Liver (tissue), 7 donors: ENCODE measurements at regions not wholly inside any gene's neighbourhood (a gene's known extent, or its start where the extent isn't known, plus 50 kb on each side); places are given as distances from the start of the nearest gene placed in this dataset.

Experiments used
- DNase-seq: peaks from one replicate; pipeline ENCODE4 v3.0.0-alpha.2; 2017; ENCODE audit warnings: low spot score
- H3K27ac ChIP-seq, 2 donors: one replicate each; pipeline ENCODE4 v1.7.0; 2013; ENCODE audit warnings: inconsistent platforms in 2 of 2, low read length in 2 of 2, control low read depth in 1 of 2, low read depth in 1 of 2, mild to moderate bottlenecking in 1 of 2
- H3K27me3 ChIP-seq, 4 donors: one replicate each; pipeline versions ENCODE4 v1.6.1 to v1.7.0; 2013; ENCODE audit warnings: low read length in 3 of 4, inconsistent platforms in 1 of 4, mild to moderate bottlenecking in 1 of 4, moderate library complexity in 1 of 4; ENCODE audit not compliant: control insufficient read depth in 4 of 4, insufficient read depth in 4 of 4
- H3K36me3 ChIP-seq, 4 donors: one replicate each; pipeline versions ENCODE4 v1.6.1 to v1.7.0; 2013; ENCODE audit warnings: low read length in 3 of 4, mild to moderate bottlenecking in 3 of 4, low read depth in 1 of 4, moderate library complexity in 1 of 4; ENCODE audit not compliant: control insufficient read depth in 4 of 4, insufficient read depth in 3 of 4
- H3K4me1 ChIP-seq, 4 donors: one replicate each; pipeline versions ENCODE4 v1.6.1 to v1.7.0; 2013; ENCODE audit warnings: low read length in 3 of 4, mild to moderate bottlenecking in 3 of 4, moderate library complexity in 1 of 4; ENCODE audit not compliant: control insufficient read depth in 4 of 4, insufficient read depth in 4 of 4
- H3K4me3 ChIP-seq, 3 donors: one replicate each; pipeline versions ENCODE4 v1.6.1 to v1.7.0; 2013; ENCODE audit warnings: low read length in 3 of 3, control low read depth in 1 of 3, low read depth in 1 of 3, mild to moderate bottlenecking in 1 of 3
- H3K9ac ChIP-seq, 2 donors: one replicate each; pipeline ENCODE4 v1.7.0; 2013; ENCODE audit warnings: low read length in 2 of 2, mild to moderate bottlenecking in 2 of 2, moderate library complexity in 2 of 2, control low read depth in 1 of 2, low read depth in 1 of 2
- H3K9me3 ChIP-seq, 4 donors: one replicate each; pipeline versions ENCODE4 v1.6.1 to v1.7.0; 2013; ENCODE audit warnings: low read length in 3 of 4; ENCODE audit not compliant: control insufficient read depth in 4 of 4
- EGR1 ChIP-seq, 2 donors: IDR thresholded peaks; 2 replicates each; pipeline ENCODE4 v1.6.1; 2016 to 2018; ENCODE audit warnings: antibody characterized with exemption in 2 of 2, low read depth in 2 of 2
- FOXA1 ChIP-seq: IDR thresholded peaks from 2 replicates; pipeline ENCODE4 v1.6.1; 2016; ENCODE audit warnings: antibody characterized with exemption
- FOXA2 ChIP-seq: IDR thresholded peaks from 2 replicates; pipeline ENCODE4 v1.6.1; 2016; ENCODE audit warnings: antibody characterized with exemption
- GABPA ChIP-seq, 2 donors: IDR thresholded peaks in 1 of 2; conservative IDR thresholded peaks in 1 of 2; 2 replicates each; pipeline ENCODE4 v1.6.1; 2016; ENCODE audit warnings: antibody characterized with exemption in 2 of 2, mild to moderate bottlenecking in 1 of 2, moderate library complexity in 1 of 2
- HNF4A ChIP-seq, 2 donors: conservative IDR thresholded peaks; 2 replicates each; pipeline ENCODE4 v1.6.1; 2016; ENCODE audit warnings: antibody characterized with exemption in 2 of 2, mild to moderate bottlenecking in 2 of 2
- JUND ChIP-seq, 2 donors: IDR thresholded peaks; 2 replicates each; pipeline ENCODE4 v1.6.1; 2016; ENCODE audit warnings: antibody characterized with exemption in 2 of 2
- NR2F2 ChIP-seq: IDR thresholded peaks from 2 replicates; pipeline ENCODE4 v1.6.1; 2016; ENCODE audit warnings: antibody characterized with exemption
- RAD21 ChIP-seq, 2 donors: IDR thresholded peaks; 2 replicates each; pipeline ENCODE4 v1.6.1; 2016; ENCODE audit warnings: antibody characterized with exemption in 2 of 2, mild to moderate bottlenecking in 2 of 2
- REST ChIP-seq: IDR thresholded peaks from 2 replicates; pipeline ENCODE4 v1.6.1; 2016; ENCODE audit warnings: antibody characterized with exemption, mild to moderate bottlenecking
- RXRA ChIP-seq, 2 donors: IDR thresholded peaks; 2 replicates each; pipeline ENCODE4 v1.6.1; 2017 to 2018; ENCODE audit warnings: antibody characterized with exemption in 2 of 2, mild to moderate bottlenecking in 1 of 2
- SP1 ChIP-seq: IDR thresholded peaks from 2 replicates; pipeline ENCODE4 v1.6.1; 2018; ENCODE audit warnings: antibody characterized with exemption, mild to moderate bottlenecking
- TAF1 ChIP-seq: conservative IDR thresholded peaks from 2 replicates; pipeline ENCODE4 v1.6.1; 2016; ENCODE audit warnings: antibody characterized with exemption, mild to moderate bottlenecking
- YY1 ChIP-seq: IDR thresholded peaks from 2 replicates; pipeline ENCODE4 v1.6.1; 2016; ENCODE audit warnings: antibody characterized with exemption, mild to moderate bottlenecking
- ZBTB33 ChIP-seq: IDR thresholded peaks from 2 replicates; pipeline ENCODE4 v1.6.1; 2016; ENCODE audit warnings: antibody characterized with exemption
- WGBS: extraction: QIAGEN DNeasy Blood & Tissue Kit; methylation state at CpG from one replicate; pipeline ENCODE4 v1.1.7; 2013; 5-methylcytosine and 5-hydroxymethylcytosine counted together
- TF ChIP-seq, protein P1 (sequence below): IDR thresholded peaks from 2 replicates; pipeline ENCODE4 v1.6.1; 2016; ENCODE audit warnings: antibody characterized with exemption
- donor health status: healthy.
- donor health status: healthy.
- donor health status: healthy.
- donor health status: healthy.

- no peaks in the 10 kb centered on the region for H3K27me3 ChIP-seq
- no peaks in the 10 kb centered on the region for H3K9me3 ChIP-seq
- no peaks in the 10 kb centered on the region for H3K36me3 ChIP-seq
- DNase-seq = no peak
- no peak overlapping the region for H3K27ac ChIP-seq
- no peak overlapping the region for H3K4me3 ChIP-seq
- WGBS = 72% methylated on average over 15 of the region's 15 CpGs
- TF ChIP-seq RXRA (IDR thresholded peaks at IDR 0.05) (no peak), FOXA1 (no peak), JUND (IDR thresholded peaks at IDR 0.05) (no peak), RAD21 (IDR thresholded peaks at IDR 0.05) (no peak), FOXA2 (no peak), TAF1 (no peak), NR2F2 (no peak)
- no peaks in the 10 kb centered on the region for H3K4me1 ChIP-seq
- H3K9ac ChIP-seq = no peak overlapping the region
Measured at GRCh38 chr12:97275728-97276590, 186.6 kb upstream of the RMST start.

DNA sequence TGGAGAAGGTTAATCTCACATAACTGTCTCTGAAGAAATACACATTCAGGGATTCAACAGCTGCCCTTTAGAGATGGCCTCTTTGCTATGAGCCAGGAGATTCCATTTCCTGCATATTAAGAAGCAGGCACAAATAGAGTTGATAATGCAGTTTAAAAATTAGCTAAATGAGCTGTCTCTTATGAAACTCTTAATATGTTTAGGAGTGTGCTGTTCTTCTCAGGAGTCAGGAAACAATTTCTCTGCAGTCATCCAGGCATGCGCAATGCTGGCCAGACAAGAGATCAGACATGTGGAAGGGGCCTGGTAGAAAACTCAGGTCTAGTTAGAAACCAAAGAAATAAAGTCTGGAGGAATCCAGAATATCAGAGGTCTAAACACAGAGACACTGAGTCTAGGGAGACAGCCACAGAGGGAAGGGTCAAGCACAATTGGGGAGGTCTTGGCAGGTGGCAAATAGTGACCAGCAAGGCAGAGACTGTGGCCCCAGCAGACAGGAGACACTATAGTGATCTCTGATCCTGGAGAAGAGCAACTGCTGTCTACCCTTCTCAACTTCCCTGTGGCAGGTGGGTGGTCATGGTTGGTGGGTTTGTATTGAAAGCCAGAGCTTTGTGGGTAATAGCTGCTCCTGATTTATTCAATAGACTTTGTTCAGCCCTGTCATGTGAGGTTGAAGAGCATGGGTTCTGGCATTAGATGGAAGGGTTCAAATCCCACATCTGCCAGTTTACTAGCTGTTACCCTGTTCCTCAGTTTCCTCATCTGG, 185.8 kb upstream of the RMST start:
- TF ChIP-seq GABPA (IDR thresholded peaks at IDR 0.05 in 1 of 2, conservative IDR thresholded peaks at IDR 0.05 in 1 of 2) = no peak
- TF ChIP-seq FOXA2 = no peak
- TF ChIP-seq FOXA1 = no peak
- no peak for TF ChIP-seq RXRA (IDR thresholded peaks at IDR 0.05)
- TF ChIP-seq ZBTB33 = no peak
- no peak for TF ChIP-seq YY1
- TF ChIP-seq, protein P1, sequence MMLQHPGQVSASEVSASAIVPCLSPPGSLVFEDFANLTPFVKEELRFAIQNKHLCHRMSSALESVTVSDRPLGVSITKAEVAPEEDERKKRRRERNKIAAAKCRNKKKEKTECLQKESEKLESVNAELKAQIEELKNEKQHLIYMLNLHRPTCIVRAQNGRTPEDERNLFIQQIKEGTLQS = no peak
- TF ChIP-seq SP1 = no peak
- TF ChIP-seq HNF4A (conservative IDR thresholded peaks at IDR 0.05) = no peak
- TF ChIP-seq TAF1 = no peak
- no peak for TF ChIP-seq JUND (IDR thresholded peaks at IDR 0.05)
- TF ChIP-seq EGR1 (IDR thresholded peaks at IDR 0.05; ENCODE audit: low read depth in 2 of 2) = no peak
- Histone ChIP-seq H3K27me3 (no peaks in the 10 kb centered on the region), H3K36me3 (no peaks in the 10 kb centered on the region), H3K4me1 (no peaks in the 10 kb centered on the region), H3K9ac (no peak overlapping the region), H3K4me3 (no peak overlapping the region), H3K27ac (no peak overlapping the region), H3K9me3 (no peaks in the 10 kb centered on the region)
- 96% methylated on average over 1 of the region's 1 CpG for WGBS
- DNase-seq = no peak

- H3K27me3 ChIP-seq = no peaks in the 10 kb centered on the region
- DNase-seq = no peak
- WGBS = 81% methylated on average over 8 of the region's 8 CpGs
- H3K4me1 ChIP-seq = no peaks in the 10 kb centered on the region
- TF ChIP-seq HNF4A (conservative IDR thresholded peaks at IDR 0.05) = no peak
- TF ChIP-seq REST = no peak
- H3K4me3 ChIP-seq = no peak overlapping the region
- H3K9me3 ChIP-seq = no peaks in the 10 kb centered on the region
- no peak overlapping the region for H3K27ac ChIP-seq
- H3K9ac ChIP-seq = no peak overlapping the region
- H3K36me3 ChIP-seq = no peaks in the 10 kb centered on the region
Measured at GRCh38 chr12:97283297-97283696, 179.3 kb upstream of the RMST start.
